RWPE1 (cell line): ENCODE measurements at regions not wholly inside any gene's neighbourhood (a gene's known extent, or its start where the extent isn't known, plus 50 kb on each side); places are given as distances from the start of the nearest gene placed in this dataset.
"Not testable (repeated sequence)": the region's sequence is repeated elsewhere in the genome, so short reads cannot be mapped to it uniquely, and the experiment has no call there.

ENCODE experiments used
- CTCF ChIA-PET: fragments of 350-600 bp; sonication (Branson Sonifier 250); formaldehyde crosslinking; extraction: SDS; loops from one replicate; lab custom pipeline; 2021; lab: Yijun Ruan, JAX
- POLR2A ChIA-PET: fragments of 400-600 bp; formaldehyde crosslinking; extraction: SDS; loops from one replicate; lab custom pipeline; 2020; ENCODE audit warnings: antibody characterized with exemption; ENCODE audit not compliant: low non-redundant PET; lab: Yijun Ruan, JAX
- DNase-seq: peaks from one replicate; pipeline ENCODE4 v3.0.0; 2012; ENCODE audit warnings: low spot score
- H3K27ac ChIP-seq: fragments of 450-650 bp; 2 replicates; pipeline ENCODE4 v1.5.1; 2017
- CTCF ChIP-seq: fragments of 450-650 bp; conservative IDR thresholded peaks from 2 replicates; pipeline ENCODE4 v1.5.1; 2017; ENCODE audit warnings: low read depth, mild to moderate bottlenecking

GRCh38 chr2:56049233-56049845 is 125.8 kb upstream of the EFEMP1 start:
- no peak for TF ChIP-seq CTCF
- CTCF ChIA-PET, result no interaction called here
- DNase-seq, result no peak
- POLR2A ChIA-PET, result no interaction called here
- H3K27ac ChIP-seq, result no peak overlapping the region

GRCh38 chr2:56053679-56054078 is 130.1 kb upstream of the EFEMP1 start:
- ChIA-PET POLR2A (no interaction called here), CTCF (no interaction called here)
- TF ChIP-seq CTCF, result no peak
- H3K27ac ChIP-seq, result no peak overlapping the region
- DNase-seq, result no peak

- ChIA-PET CTCF (no interaction called here), POLR2A (no interaction called here)
- H3K27ac ChIP-seq, result no peak overlapping the region
- DNase-seq, result no peak
- TF ChIP-seq CTCF, result no peak
Observed at GRCh38 chr2:56055405-56055804, 128.4 kb upstream of the CCDC85A start.

GRCh38 chr2:56061327-56061726 is 122.5 kb upstream of the CCDC85A start:
- CTCF ChIA-PET, POLR2A ChIA-PET, DNase-seq, H3K27ac ChIP-seq: not testable (repeated sequence)

GRCh38 chr2:56068746-56069145 is 115.0 kb upstream of the CCDC85A start:
- DNase-seq, result no peak
- POLR2A ChIA-PET, result no interaction called here
- H3K27ac ChIP-seq, result no peak overlapping the region
- CTCF ChIA-PET, result no interaction called here
- TF ChIP-seq CTCF, result no peak

GRCh38 chr2:56077359-56077915 is 106.4 kb upstream of the CCDC85A start:
- no peak overlapping the region for H3K27ac ChIP-seq
- peak; percentile 21 for DNase-seq
- peak; percentile 41 for TF ChIP-seq CTCF
- POLR2A ChIA-PET, result no interaction called here
- CTCF ChIA-PET, result interaction anchor here (0.6 to 1.1 kb wide), 7 partner anchors 9 to 312 kb away, joined by 3 to 5 read pairs (median 4); no protein-coding TSS in a partner anchor

- no peak for DNase-seq
- ChIA-PET POLR2A (no interaction called here), CTCF (interaction anchor here (0.5 kb wide), 1 partner anchor 633 kb away, joined by 3 read pairs; no protein-coding TSS in a partner anchor)
- TF ChIP-seq CTCF, result no peak
- no peak overlapping the region for H3K27ac ChIP-seq
Observed at GRCh38 chr2:56082665-56083064, 101.1 kb upstream of the CCDC85A start.
